Trophoblast cell (in vitro differentiated cells and primary cell): ENCODE measurements at regions not wholly inside any gene's neighbourhood (a gene's known extent, or its start where the extent isn't known, plus 50 kb on each side); places are given as distances from the start of the nearest gene placed in this dataset.

Experiments
- DNase-seq, 2 donors: peaks; one replicate each; pipeline ENCODE4 v3.0.0-alpha.2; 2016
- H2AFZ ChIP-seq: 2 replicates; pipeline ENCODE4 v1.6.1; 2013; ENCODE audit warnings: low read length, moderate library complexity, mild to moderate bottlenecking; ENCODE audit not compliant: insufficient read depth, poor library complexity
- H2AK5ac ChIP-seq: 2 replicates; pipeline ENCODE4 v1.6.1; 2013; ENCODE audit warnings: mild to moderate bottlenecking, low read length
- H2BK120ac ChIP-seq: 2 replicates; pipeline ENCODE4 v1.6.1; 2013; ENCODE audit warnings: low read length, mild to moderate bottlenecking, moderate library complexity; ENCODE audit not compliant: insufficient read depth, poor library complexity
- H2BK12ac ChIP-seq: 2 replicates; pipeline ENCODE4 v1.6.1; 2013; ENCODE audit warnings: mild to moderate bottlenecking, low read length, moderate library complexity
- H2BK5ac ChIP-seq: 2 replicates; pipeline ENCODE4 v1.6.1; 2013; ENCODE audit warnings: low read length, low read depth, moderate library complexity, mild to moderate bottlenecking; ENCODE audit not compliant: poor library complexity
- H3K14ac ChIP-seq: 2 replicates; pipeline ENCODE4 v1.6.1; 2013; ENCODE audit warnings: mild to moderate bottlenecking, low read length
- H3K18ac ChIP-seq: 2 replicates; pipeline ENCODE4 v1.6.1; 2013; ENCODE audit warnings: mild to moderate bottlenecking, low read length
- H3K23ac ChIP-seq: 2 replicates; pipeline ENCODE4 v1.6.1; 2013; ENCODE audit warnings: low read length
- H3K27ac ChIP-seq: 2 replicates; pipeline ENCODE4 v1.5.1; 2013; ENCODE audit warnings: low read depth, mild to moderate bottlenecking, inconsistent platforms, low read length, moderate library complexity
- H3K27me3 ChIP-seq: 2 replicates; pipeline ENCODE4 v1.6.1; 2013; ENCODE audit warnings: inconsistent platforms, mild to moderate bottlenecking, low read length, moderate library complexity; ENCODE audit not compliant: insufficient read depth
- H3K36me3 ChIP-seq, 2 experiments: 1 replicate in 1 of 2; 2 replicates in 1 of 2; pipeline ENCODE4 v1.6.1; 2013; ENCODE audit warnings: low read length in 2 of 2, mild to moderate bottlenecking in 2 of 2, moderate library complexity in 1 of 2; ENCODE audit not compliant: insufficient read depth in 2 of 2, control insufficient read depth in 1 of 2
- H3K4ac ChIP-seq: 2 replicates; pipeline ENCODE4 v1.6.1; 2013; ENCODE audit warnings: low read depth, mild to moderate bottlenecking, low read length, moderate library complexity
- H3K4me1 ChIP-seq, 2 experiments: 1 replicate in 1 of 2; 2 replicates in 1 of 2; pipeline ENCODE4 v1.6.1; 2013; ENCODE audit warnings: low read length in 2 of 2, mild to moderate bottlenecking in 2 of 2, moderate library complexity in 1 of 2; ENCODE audit not compliant: insufficient read depth in 2 of 2, control insufficient read depth in 1 of 2
- H3K4me2 ChIP-seq: 2 replicates; pipeline ENCODE4 v1.6.1; 2013; ENCODE audit warnings: inconsistent platforms, mild to moderate bottlenecking, low read length, moderate library complexity
- H3K4me3 ChIP-seq: 2 replicates; pipeline ENCODE4 v1.5.1; 2013; ENCODE audit warnings: mild to moderate bottlenecking, low read depth, low read length, inconsistent platforms
- H3K79me1 ChIP-seq: one replicate; pipeline ENCODE4 v1.6.1; 2013; ENCODE audit warnings: low read length
- H3K79me2 ChIP-seq: 2 replicates; pipeline ENCODE4 v1.6.1; 2013; ENCODE audit warnings: low read length, mild to moderate bottlenecking; ENCODE audit not compliant: control insufficient read depth, insufficient read depth, poor library complexity
- H3K9ac ChIP-seq: 2 replicates; pipeline ENCODE4 v1.6.1; 2013; ENCODE audit warnings: mild to moderate bottlenecking, low read length
- H3K9me3 ChIP-seq: 2 replicates; pipeline ENCODE4 v1.6.1; 2013; ENCODE audit warnings: low read depth, mild to moderate bottlenecking, control low read depth, inconsistent platforms, low read length; ENCODE audit not compliant: insufficient read depth
- H4K12ac ChIP-seq: 2 replicates; pipeline ENCODE4 v1.6.1; 2013; ENCODE audit warnings: low read depth, mild to moderate bottlenecking, low read length, moderate library complexity
- H4K8ac ChIP-seq: 2 replicates; pipeline ENCODE4 v1.6.1; 2013; ENCODE audit warnings: low read depth, mild to moderate bottlenecking, low read length, moderate library complexity
- H4K91ac ChIP-seq: one replicate; pipeline ENCODE4 v1.6.1; 2013; ENCODE audit warnings: low read depth, mild to moderate bottlenecking, low read length, moderate library complexity
- WGBS: extraction: QIAGEN DNeasy Blood & Tissue Kit; methylation state at CpG from one replicate; pipeline ENCODE4 v1.1.7; 2013; ENCODE audit warnings: missing lambda C conversion rate; ENCODE audit not compliant: insufficient read length, insufficient coverage; ENCODE audit errors: extremely low coverage; 5-methylcytosine and 5-hydroxymethylcytosine counted together

- Histone ChIP-seq H3K23ac (no peak overlapping the region), H3K79me2 (no peaks in the 10 kb centered on the region), H2BK120ac (no peak overlapping the region), H4K12ac (no peak overlapping the region), H3K79me1 (no peaks in the 10 kb centered on the region), H3K18ac (no peak overlapping the region), H3K14ac (no peak overlapping the region), H2AFZ (no peak overlapping the region), H3K4me1 (no peaks in the 10 kb centered on the region), H3K4me3 (no peak overlapping the region), H2AK5ac (no peak overlapping the region), H2BK12ac (no peak overlapping the region), H3K4ac (no peak overlapping the region), H4K91ac (no peak overlapping the region), H4K8ac (no peak overlapping the region), H3K27ac (no peak overlapping the region), H3K9me3 (no peaks in the 10 kb centered on the region), H3K27me3 (no peaks in the 10 kb centered on the region), H3K4me2 (no peak overlapping the region), H3K9ac (no peak overlapping the region), H2BK5ac (no peak overlapping the region), H3K36me3 (no peaks in the 10 kb centered on the region)
- WGBS = no CpG with 5 or more reads among the region's 4 CpGs
- no peak for DNase-seq
Observed at GRCh38 chr7:42452356-42452755, 215.3 kb upstream of the GLI3 start.

- Histone ChIP-seq H2BK12ac (no peak overlapping the region), H4K8ac (no peak overlapping the region), H3K18ac (no peak overlapping the region), H4K91ac (no peak overlapping the region), H2BK120ac (no peak overlapping the region), H3K23ac (no peak overlapping the region), H3K9me3 (no peaks in the 10 kb centered on the region), H2AK5ac (no peak overlapping the region), H3K4me2 (no peak overlapping the region), H2AFZ (no peak overlapping the region), H3K14ac (no peak overlapping the region), H4K12ac (no peak overlapping the region), H3K79me1 (no peaks in the 10 kb centered on the region), H3K27ac (no peak overlapping the region), H3K9ac (no peak overlapping the region), H2BK5ac (no peak overlapping the region), H3K27me3 (no peaks in the 10 kb centered on the region), H3K79me2 (no peaks in the 10 kb centered on the region), H3K4ac (no peak overlapping the region), H3K4me1 (no peaks in the 10 kb centered on the region), H3K36me3 (no peaks in the 10 kb centered on the region), H3K4me3 (no peak overlapping the region)
- no CpG with 5 or more reads among the region's 5 CpGs for WGBS
- peak; percentile 54 to 89 for DNase-seq
Observed at GRCh38 chr7:42449431-42449830, 212.4 kb upstream of the GLI3 start.

DNA sequence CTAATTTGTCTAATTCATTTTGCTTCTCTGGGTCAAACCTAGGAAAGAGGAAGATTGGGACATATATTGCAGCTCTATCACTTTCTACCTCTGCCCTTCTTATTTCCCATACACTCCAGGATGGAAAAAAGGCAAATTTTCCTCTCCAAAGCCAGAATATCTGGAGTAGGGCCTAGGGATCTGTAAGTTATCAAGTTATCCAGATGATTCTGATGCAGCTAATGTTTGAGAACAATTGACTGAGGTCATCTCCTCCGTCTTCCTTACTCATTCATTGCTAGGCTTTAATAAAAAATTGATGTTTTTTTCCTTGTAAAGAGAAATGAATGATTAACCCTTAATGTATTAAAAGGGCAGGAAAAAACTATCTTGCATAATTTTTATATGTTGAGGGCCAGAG is 211.9 kb upstream of the GLI3 start:
- no peaks in the 10 kb centered on the region for H3K36me3 ChIP-seq
- no peak overlapping the region for H3K18ac ChIP-seq
- no peak overlapping the region for H3K14ac ChIP-seq
- no peaks in the 10 kb centered on the region for H3K9me3 ChIP-seq
- H4K8ac ChIP-seq = no peak overlapping the region
- no CpG with 5 or more reads among the region's 1 CpG for WGBS
- H3K4ac ChIP-seq = no peak overlapping the region
- no peak overlapping the region for H2BK120ac ChIP-seq
- H4K12ac ChIP-seq = no peak overlapping the region
- no peak overlapping the region for H2BK5ac ChIP-seq
- H3K79me2 ChIP-seq = no peaks in the 10 kb centered on the region
- no peak for DNase-seq
- no peak overlapping the region for H4K91ac ChIP-seq
- H3K9ac ChIP-seq = no peak overlapping the region
- H3K4me3 ChIP-seq = no peak overlapping the region
- H2BK12ac ChIP-seq = no peak overlapping the region
- no peaks in the 10 kb centered on the region for H3K27me3 ChIP-seq
- H2AK5ac ChIP-seq = no peak overlapping the region
- H3K79me1 ChIP-seq = no peaks in the 10 kb centered on the region
- H3K23ac ChIP-seq = no peak overlapping the region
- no peak overlapping the region for H2AFZ ChIP-seq
- H3K4me1 ChIP-seq = no peaks in the 10 kb centered on the region
- H3K4me2 ChIP-seq = no peak overlapping the region
- H3K27ac ChIP-seq = no peak overlapping the region

GRCh38 chr7:42445691-42446090 is 208.7 kb upstream of the GLI3 start:
- Histone ChIP-seq H2BK5ac (no peak overlapping the region), H2AK5ac (no peak overlapping the region), H3K23ac (no peak overlapping the region), H3K4ac (no peak overlapping the region), H3K27ac (no peak overlapping the region), H3K36me3 (no peaks in the 10 kb centered on the region), H3K4me3 (no peak overlapping the region), H3K79me2 (no peaks in the 10 kb centered on the region), H3K18ac (no peak overlapping the region), H2BK12ac (no peak overlapping the region), H3K27me3 (no peaks in the 10 kb centered on the region), H4K91ac (no peak overlapping the region), H3K79me1 (no peaks in the 10 kb centered on the region), H4K12ac (no peak overlapping the region), H3K4me1 (no peaks in the 10 kb centered on the region), H2AFZ (no peak overlapping the region), H3K14ac (no peak overlapping the region), H2BK120ac (no peak overlapping the region), H4K8ac (no peak overlapping the region), H3K9ac (no peak overlapping the region), H3K4me2 (no peak overlapping the region), H3K9me3 (peaks cover 1% of the 10 kb centered on the region)
- DNase-seq = peak in 1 of 2 donors; percentile 37
